Body of pancreas (tissue), 4 donors: ENCODE measurements at regions not wholly inside any gene's neighbourhood (a gene's known extent, or its start where the extent isn't known, plus 50 kb on each side); places are given as distances from the start of the nearest gene placed in this dataset.

ENCODE experiments used
- POLR2A ChIP-seq, 3 donors: fragments of 450-650 bp; IDR thresholded peaks; one replicate each; pipeline ENCODE4 v1.6.1; 2016; ENCODE audit warnings: antibody characterized with exemption in 3 of 3, mild to moderate bottlenecking in 2 of 3
- TF ChIP-seq, protein P1 (sequence below), 7 experiments: fragments of 450-650 bp in 4 of 7; fragments of 200-600 bp in 3 of 7; sonication (generic) in 3 of 7; IDR thresholded peaks; one replicate each; pipeline ENCODE4 v1.5.1; 2016 to 2019; ENCODE audit warnings: antibody characterized with exemption in 7 of 7

DNA sequence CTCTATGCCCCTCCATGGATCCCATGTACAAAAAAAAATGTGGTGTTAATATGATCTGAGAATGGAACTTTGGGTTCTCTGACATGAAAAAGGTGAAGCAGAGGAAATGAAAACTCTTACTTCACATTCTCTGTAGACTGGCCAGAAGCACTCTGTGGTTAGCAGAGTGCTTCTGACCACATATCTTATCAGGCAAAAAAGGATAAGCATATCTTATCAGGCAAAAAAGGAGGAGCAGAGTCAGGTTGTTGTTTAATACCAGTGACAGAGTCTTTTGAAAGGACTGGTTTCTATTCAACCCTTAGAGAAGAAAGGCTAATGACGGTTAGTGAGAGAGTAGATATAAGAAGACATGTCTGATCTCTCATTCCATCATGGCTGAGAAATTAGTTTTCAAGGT, 1404.8 kb downstream of the SLITRK1 start:
- no peak for TF ChIP-seq POLR2A (IDR thresholded peaks at IDR 0.05)
- TF ChIP-seq, protein P1, sequence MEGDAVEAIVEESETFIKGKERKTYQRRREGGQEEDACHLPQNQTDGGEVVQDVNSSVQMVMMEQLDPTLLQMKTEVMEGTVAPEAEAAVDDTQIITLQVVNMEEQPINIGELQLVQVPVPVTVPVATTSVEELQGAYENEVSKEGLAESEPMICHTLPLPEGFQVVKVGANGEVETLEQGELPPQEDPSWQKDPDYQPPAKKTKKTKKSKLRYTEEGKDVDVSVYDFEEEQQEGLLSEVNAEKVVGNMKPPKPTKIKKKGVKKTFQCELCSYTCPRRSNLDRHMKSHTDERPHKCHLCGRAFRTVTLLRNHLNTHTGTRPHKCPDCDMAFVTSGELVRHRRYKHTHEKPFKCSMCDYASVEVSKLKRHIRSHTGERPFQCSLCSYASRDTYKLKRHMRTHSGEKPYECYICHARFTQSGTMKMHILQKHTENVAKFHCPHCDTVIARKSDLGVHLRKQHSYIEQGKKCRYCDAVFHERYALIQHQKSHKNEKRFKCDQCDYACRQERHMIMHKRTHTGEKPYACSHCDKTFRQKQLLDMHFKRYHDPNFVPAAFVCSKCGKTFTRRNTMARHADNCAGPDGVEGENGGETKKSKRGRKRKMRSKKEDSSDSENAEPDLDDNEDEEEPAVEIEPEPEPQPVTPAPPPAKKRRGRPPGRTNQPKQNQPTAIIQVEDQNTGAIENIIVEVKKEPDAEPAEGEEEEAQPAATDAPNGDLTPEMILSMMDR (IDR thresholded peaks at IDR 0.05), result no peak
